Muscle layer of duodenum (tissue), 2 donors: ENCODE measurements at regions not wholly inside any gene's neighbourhood (a gene's known extent, or its start where the extent isn't known, plus 50 kb on each side); places are given as distances from the start of the nearest gene placed in this dataset.

Experiments used
- H3K27ac ChIP-seq: one replicate; pipeline ENCODE4 v1.7.0; 2013; ENCODE audit warnings: mild to moderate bottlenecking, low read length
- H3K27me3 ChIP-seq: one replicate; pipeline ENCODE4 v1.7.0; 2013; ENCODE audit warnings: low read depth, mild to moderate bottlenecking, control low read depth, low read length
- H3K36me3 ChIP-seq, 2 donors: one replicate each; pipeline ENCODE4 v1.7.0; 2013; ENCODE audit warnings: low read length in 2 of 2, control low read depth in 1 of 2, mild to moderate bottlenecking in 1 of 2; ENCODE audit not compliant: insufficient read depth in 2 of 2, control insufficient read depth in 1 of 2
- H3K4me1 ChIP-seq, 2 donors: one replicate each; pipeline ENCODE4 v1.7.0; 2013; ENCODE audit warnings: low read length in 2 of 2, mild to moderate bottlenecking in 2 of 2, control low read depth in 1 of 2, moderate library complexity in 1 of 2; ENCODE audit not compliant: insufficient read depth in 2 of 2, control insufficient read depth in 1 of 2
- H3K4me3 ChIP-seq, 2 donors: one replicate each; pipeline ENCODE4 v1.7.0; 2013; ENCODE audit warnings: low read length in 2 of 2, low read depth in 1 of 2, mild to moderate bottlenecking in 1 of 2
- H3K9me3 ChIP-seq, 2 donors: one replicate each; pipeline ENCODE4 v1.7.0; 2013; ENCODE audit warnings: low read length in 2 of 2, control low read depth in 1 of 2, mild to moderate bottlenecking in 1 of 2; ENCODE audit not compliant: control insufficient read depth in 1 of 2
- donor health status: healthy.

DNA sequence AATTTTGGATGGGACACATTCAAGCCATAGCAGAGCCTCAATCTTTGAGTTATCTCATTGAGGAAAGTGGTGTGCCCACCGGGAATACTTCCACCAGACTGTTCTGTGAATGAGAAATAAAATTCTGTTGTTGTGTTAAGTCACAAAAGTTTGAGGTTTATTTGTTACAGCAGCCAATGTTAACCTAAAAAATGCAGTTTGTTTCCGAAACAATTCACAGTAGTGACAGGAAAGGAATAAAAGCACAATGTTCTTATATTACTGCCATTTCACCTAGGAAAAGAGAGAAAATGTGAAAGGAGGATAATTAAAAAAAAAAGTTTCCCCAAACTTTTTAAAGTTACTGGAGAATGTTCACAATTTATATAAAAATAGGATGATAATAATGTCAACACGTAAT, 344.6 kb downstream of the CD83 start:
- Histone ChIP-seq H3K36me3 (no peaks in the 10 kb centered on the region), H3K4me3 (no peak overlapping the region), H3K27me3 (no peaks in the 10 kb centered on the region), H3K27ac (no peak overlapping the region), H3K4me1 (no peaks in the 10 kb centered on the region), H3K9me3 (no peaks in the 10 kb centered on the region)

DNA sequence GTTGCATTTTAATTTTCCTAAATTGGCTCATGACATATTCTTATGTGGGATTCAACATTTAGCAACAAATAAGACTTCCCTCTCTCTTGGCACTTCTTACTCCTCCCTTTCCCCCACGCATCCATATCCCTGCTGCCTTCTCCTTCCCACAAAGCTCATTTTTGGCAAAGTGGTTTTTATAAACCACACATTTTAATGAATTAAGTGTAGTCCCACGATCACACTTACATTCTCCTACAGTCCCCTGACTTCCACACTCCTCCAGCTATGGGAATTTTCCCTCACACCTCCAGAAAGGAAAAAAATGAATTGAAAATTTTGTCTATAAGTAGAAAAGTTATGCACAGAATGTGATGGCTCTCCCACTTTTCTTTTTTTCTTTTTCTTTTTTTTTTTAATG, 345.0 kb downstream of the CD83 start:
- Histone ChIP-seq H3K9me3 (no peaks in the 10 kb centered on the region), H3K27ac (no peak overlapping the region), H3K4me3 (no peak overlapping the region), H3K4me1 (no peaks in the 10 kb centered on the region), H3K27me3 (no peaks in the 10 kb centered on the region), H3K36me3 (no peaks in the 10 kb centered on the region)

DNA sequence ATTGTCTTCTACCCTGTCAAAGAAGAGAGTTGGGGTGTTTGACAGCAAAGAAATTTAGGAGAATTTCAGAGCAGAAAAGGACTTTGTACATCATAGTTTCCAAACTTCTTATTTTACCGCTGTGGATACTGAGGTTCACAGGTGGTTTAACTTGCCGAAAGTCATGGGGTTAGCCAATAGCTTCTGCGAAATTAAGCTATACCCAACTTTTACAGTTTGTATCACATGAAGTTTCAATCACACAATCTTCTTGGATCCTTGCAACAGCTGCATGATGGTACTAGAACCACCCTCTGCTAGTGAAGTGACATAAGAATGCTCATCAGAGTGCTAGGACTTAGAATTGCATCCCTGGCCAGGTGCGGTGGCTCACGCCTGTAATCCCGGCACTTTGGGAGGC, 345.5 kb downstream of the CD83 start:
- Histone ChIP-seq H3K4me1 (no peaks in the 10 kb centered on the region), H3K4me3 (no peak overlapping the region), H3K36me3 (no peaks in the 10 kb centered on the region), H3K9me3 (no peaks in the 10 kb centered on the region), H3K27me3 (no peaks in the 10 kb centered on the region), H3K27ac (no peak overlapping the region)

DNA sequence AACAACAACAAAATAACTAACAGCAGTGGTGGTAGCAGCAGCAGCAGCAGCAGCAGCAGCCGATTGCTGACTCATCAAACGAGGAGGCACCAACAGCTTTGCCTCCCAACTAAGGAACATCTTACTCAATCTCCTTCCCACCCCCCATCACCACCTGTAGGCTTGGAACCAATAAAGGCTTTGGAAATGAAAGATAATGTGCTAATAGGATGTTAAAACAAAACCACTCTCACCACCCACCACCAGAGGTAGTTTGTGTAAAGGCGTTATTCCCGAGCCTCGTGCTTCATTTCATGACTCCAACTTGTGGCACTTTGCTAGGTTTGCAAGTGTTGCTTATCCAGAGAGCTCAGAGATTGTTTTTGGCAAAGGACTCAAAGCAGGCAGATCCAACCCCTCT, 346.5 kb downstream of the CD83 start:
- Histone ChIP-seq H3K4me1 (no peaks in the 10 kb centered on the region), H3K27me3 (no peaks in the 10 kb centered on the region), H3K4me3 (no peak overlapping the region), H3K36me3 (no peaks in the 10 kb centered on the region), H3K27ac (no peak overlapping the region), H3K9me3 (peaks cover 0 to 4% of the 10 kb centered on the region in 2 donors)

DNA sequence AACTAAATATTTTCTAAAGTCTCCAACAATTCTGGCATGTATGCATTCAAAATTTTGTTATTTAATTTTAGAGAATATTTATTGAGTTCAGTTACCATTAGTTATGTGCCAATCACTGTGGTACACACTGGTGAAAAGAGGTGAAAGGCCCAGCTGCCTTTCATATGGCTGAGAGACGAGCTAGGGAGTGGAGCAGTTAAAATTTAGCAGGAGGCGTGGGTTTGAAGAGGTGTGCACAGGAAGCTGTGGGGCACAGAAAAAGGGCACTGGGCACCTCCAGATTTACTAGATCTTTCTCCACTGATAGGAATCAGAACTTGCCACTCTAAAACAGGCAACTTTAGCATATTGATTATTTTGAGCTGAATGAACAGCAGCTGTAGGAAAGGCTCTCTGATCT, 347.1 kb downstream of the CD83 start:
- no peak overlapping the region for H3K4me3 ChIP-seq
- H3K36me3 ChIP-seq = no peaks in the 10 kb centered on the region
- H3K27me3 ChIP-seq = no peaks in the 10 kb centered on the region
- H3K9me3 ChIP-seq = peaks cover 0 to 4% of the 10 kb centered on the region in 2 donors
- H3K27ac ChIP-seq = no peak overlapping the region
- no peaks in the 10 kb centered on the region for H3K4me1 ChIP-seq

DNA sequence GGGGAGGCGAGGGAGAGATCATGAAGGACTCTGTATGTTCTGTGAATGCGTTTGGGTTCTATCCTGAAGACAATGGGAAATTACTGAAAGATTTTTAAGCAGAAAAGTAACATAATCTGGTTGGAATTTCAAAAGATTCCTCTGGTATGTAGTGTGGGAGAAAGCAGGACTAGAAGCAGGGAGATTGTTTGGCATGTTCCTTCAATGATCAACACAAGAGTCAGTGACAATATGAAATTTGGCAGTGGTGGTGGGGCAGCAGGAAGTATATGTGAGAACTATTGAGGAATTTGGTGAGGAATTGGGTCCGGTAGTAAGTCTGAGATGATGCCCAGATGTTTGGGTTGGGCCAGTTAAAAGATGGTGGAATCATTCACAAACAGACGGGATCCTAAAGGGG, 348.7 kb downstream of the CD83 start:
- no peaks in the 10 kb centered on the region for H3K36me3 ChIP-seq
- no peak overlapping the region for H3K4me3 ChIP-seq
- H3K4me1 ChIP-seq = no peaks in the 10 kb centered on the region
- no peaks in the 10 kb centered on the region for H3K27me3 ChIP-seq
- peaks cover 0 to 4% of the 10 kb centered on the region in 2 donors for H3K9me3 ChIP-seq
- H3K27ac ChIP-seq = no peak overlapping the region

DNA sequence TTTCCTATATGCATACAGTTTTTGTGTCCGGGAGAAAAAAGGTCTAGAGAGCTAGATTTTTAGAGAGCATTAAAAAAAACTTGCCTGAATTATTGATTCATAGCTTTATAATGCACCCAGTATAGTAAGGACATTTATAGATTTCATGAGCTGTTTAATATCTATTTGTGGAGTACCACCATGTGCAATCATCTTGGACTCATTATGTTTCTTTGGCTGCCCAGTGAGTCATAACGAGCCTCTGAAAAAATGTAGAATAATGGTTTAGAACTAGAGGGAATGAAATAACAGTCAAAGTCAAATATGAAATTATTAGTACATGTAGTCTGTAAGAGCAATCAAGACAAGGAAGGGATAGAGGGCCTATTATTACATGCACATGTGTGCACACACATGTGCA, 350.0 kb downstream of the CD83 start:
- Histone ChIP-seq H3K9me3 (peaks cover 0 to 4% of the 10 kb centered on the region in 2 donors), H3K4me3 (no peak overlapping the region), H3K27me3 (no peaks in the 10 kb centered on the region), H3K27ac (no peak overlapping the region), H3K36me3 (no peaks in the 10 kb centered on the region), H3K4me1 (no peaks in the 10 kb centered on the region)

DNA sequence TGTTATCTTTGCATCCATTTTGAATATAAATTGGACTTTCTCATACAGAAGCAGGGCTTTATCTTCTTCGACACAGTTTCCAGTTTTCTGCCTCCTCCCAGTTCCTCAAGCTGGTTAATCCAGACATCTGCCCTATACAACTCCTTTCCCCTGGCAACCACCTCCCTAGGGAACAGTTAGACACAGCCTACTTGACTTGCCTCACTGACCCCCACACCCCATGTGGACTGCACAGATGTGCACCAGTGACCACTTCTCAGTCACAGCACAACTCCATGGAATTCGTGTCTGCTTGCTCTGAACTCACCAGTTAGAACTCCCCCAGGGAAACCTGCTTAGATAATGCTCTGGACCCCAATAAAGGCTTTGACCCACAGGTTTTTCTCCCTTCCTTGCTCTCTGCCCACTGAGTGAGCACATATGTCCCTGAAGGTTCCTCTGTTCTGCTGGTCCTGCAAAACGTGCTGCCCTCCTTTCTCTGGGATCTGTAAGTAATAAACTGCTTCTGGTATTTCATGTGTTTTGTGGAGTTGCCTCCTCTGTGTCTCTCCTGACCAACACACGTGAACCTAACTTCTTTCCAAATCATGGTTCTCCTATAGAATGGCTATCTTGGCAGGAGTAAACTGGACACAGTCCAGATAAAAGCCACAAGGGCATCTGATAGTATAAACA, 351.2 kb downstream of the CD83 start:
- no peaks in the 10 kb centered on the region for H3K4me1 ChIP-seq
- H3K4me3 ChIP-seq = no peak overlapping the region
- H3K9me3 ChIP-seq = peaks cover 0 to 4% of the 10 kb centered on the region in 2 donors
- H3K27ac ChIP-seq = no peak overlapping the region
- no peaks in the 10 kb centered on the region for H3K36me3 ChIP-seq
- no peaks in the 10 kb centered on the region for H3K27me3 ChIP-seq

DNA sequence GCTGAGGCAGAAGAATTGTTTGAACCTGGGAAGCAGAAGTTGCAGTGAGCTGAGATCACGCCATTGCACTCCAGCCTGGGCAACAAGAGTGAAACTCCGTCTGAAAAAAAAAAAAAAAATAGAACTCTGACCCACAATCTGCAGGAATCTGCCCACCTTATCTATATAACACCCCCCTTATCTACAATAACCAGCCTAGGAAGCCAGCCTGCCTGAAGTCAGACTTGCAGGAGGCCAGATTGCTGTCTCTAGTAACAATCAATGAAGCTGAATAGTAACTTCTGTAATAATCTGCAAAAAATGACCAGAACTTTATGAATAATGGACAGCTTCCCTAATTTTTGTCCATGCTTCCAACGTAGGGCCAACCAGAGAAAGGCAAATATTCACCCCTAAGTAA, 352.5 kb downstream of the CD83 start:
- H3K9me3 ChIP-seq = peaks cover 0 to 4% of the 10 kb centered on the region in 2 donors
- no peaks in the 10 kb centered on the region for H3K36me3 ChIP-seq
- H3K27me3 ChIP-seq = no peaks in the 10 kb centered on the region
- H3K4me3 ChIP-seq = no peak overlapping the region
- no peak overlapping the region for H3K27ac ChIP-seq
- no peaks in the 10 kb centered on the region for H3K4me1 ChIP-seq

DNA sequence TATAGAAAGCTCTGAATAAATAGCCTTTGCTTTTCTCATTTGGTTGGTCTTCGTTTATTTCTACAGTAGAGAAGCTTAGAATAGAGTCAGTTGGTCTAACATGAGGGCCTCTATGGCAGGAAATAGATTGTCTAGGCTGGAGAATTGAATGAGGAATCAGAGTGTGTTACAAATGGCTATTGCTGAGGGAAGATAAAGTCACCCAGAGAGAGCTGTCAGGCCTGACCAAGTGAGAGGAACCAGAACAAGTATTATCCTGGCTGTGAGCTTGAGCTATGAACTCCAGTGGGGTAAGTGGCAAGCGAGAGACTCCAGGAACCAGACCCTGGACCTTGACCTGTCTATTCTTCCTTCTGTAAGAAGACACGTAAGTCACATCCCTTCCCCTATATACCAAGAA, 353.1 kb downstream of the CD83 start:
- H3K27ac ChIP-seq = no peak overlapping the region
- no peak overlapping the region for H3K4me3 ChIP-seq
- peaks cover 0 to 4% of the 10 kb centered on the region in 2 donors for H3K9me3 ChIP-seq
- H3K27me3 ChIP-seq = no peaks in the 10 kb centered on the region
- no peaks in the 10 kb centered on the region for H3K4me1 ChIP-seq
- H3K36me3 ChIP-seq = no peaks in the 10 kb centered on the region

DNA sequence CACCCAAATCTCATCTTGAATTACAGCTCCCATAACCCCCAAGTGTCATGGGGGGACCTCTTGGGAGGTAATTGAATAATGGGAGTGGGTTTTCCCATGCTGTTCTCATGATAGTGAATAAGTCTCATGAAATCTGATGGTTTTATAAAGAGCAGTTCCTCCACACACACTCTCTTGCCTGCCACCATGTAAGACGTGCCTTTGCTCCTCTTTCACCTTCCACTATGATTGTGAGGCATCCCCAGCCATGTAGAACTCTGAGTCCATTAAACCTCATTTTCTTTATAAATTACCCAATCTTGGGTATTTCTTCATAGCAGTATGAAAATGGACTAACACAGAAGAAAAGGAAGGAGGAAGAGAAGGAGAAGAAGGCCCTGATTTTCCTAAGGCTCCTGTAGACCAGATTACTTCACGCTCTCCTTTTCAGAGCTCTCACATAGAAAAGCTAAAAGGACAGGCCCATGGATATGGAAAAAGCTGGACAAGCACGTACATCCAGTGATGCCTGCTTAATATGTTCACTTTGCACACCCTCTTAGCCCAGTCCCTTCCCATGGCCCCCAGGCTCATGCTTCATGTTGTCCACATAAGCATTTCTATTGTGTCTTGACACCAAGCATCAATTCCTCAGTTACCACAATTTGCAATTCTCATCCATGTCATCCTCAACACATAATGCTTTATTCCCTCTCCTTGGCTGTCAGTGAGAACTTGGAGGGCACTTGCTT, 354.8 kb downstream of the CD83 start:
- Histone ChIP-seq H3K27me3 (no peaks in the 10 kb centered on the region), H3K36me3 (no peaks in the 10 kb centered on the region), H3K4me3 (no peak overlapping the region), H3K27ac (no peak overlapping the region), H3K4me1 (peaks cover 4 to 7% of the 10 kb centered on the region in 2 donors), H3K9me3 (peaks cover 0 to 4% of the 10 kb centered on the region in 2 donors)

DNA sequence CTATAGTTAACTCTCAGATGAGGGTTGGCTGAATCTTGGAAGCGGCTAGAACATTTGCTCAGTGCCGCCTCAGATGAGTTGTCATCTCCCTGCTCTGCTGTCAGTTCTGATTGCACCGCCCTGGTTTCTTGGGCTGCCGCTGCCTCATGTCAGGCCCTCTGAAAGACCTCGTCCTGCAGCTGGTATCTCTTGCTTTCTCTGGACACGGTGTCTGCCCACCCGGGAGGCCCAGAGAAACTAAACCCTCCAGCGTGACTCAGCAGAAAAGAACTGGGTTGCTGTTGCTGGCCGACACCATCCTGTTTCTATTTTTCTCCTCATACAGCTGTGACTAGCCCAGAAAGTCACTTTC, 355.4 kb downstream of the CD83 start:
- no peaks in the 10 kb centered on the region for H3K36me3 ChIP-seq
- H3K4me1 ChIP-seq = peaks cover 8 to 11% of the 10 kb centered on the region in 2 donors
- no peak overlapping the region for H3K27ac ChIP-seq
- peaks cover 0 to 4% of the 10 kb centered on the region in 2 donors for H3K9me3 ChIP-seq
- H3K27me3 ChIP-seq = no peaks in the 10 kb centered on the region
- no peak overlapping the region for H3K4me3 ChIP-seq
